Esophagus muscularis mucosa (tissue), 3 donors: ENCODE measurements at regions not wholly inside any gene's neighbourhood (a gene's known extent, or its start where the extent isn't known, plus 50 kb on each side); places are given as distances from the start of the nearest gene placed in this dataset.

Source experiments
- POLR2AphosphoS5 ChIP-seq, 2 donors: sonication (generic); formaldehyde crosslinking; IDR thresholded peaks; one replicate each; pipeline ENCODE4 v1.6.1; 2017; ENCODE audit warnings: antibody characterized with exemption in 2 of 2
- TF ChIP-seq, protein P1 (sequence below), 3 experiments: fragments of 200-600 bp in 2 of 3; fragments of 450-650 bp in 1 of 3; sonication (generic) in 2 of 3; IDR thresholded peaks; one replicate each; pipeline ENCODE4 v1.5.1; 2017 to 2019; ENCODE audit warnings: antibody characterized with exemption in 3 of 3, mild to moderate bottlenecking in 2 of 3, moderate library complexity in 1 of 3

DNA sequence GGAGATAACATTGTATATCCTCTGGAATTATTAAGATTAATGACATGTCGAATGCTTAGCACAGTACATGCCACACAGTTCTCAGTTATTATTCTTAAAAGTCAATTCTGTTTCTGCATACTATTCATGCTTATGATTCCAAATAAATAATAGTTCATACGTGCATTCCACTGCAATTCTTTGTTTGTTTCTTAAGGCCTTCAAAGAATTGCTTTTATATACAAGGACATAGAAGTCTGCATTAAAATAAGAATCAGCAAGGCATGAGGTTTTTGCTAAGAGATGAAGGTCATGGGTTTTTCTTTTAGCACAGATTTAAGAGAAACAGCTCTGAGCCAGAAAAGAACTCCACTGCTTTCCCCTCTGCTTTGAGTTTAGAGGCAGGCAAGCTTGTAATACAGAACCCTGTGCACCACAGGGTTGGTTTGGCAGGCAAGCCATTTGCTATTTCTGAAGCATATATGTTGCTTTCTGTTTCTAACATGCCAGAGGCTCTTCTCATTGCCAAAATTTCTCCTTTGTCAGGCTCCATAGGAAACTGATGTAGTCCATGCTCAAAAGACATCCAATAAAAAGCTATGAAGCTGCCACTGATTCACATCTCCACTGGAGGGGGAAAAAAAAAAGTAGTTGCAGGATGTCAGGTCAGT, 420.6 kb upstream of the TYRP1 start:
- TF ChIP-seq, protein P1, sequence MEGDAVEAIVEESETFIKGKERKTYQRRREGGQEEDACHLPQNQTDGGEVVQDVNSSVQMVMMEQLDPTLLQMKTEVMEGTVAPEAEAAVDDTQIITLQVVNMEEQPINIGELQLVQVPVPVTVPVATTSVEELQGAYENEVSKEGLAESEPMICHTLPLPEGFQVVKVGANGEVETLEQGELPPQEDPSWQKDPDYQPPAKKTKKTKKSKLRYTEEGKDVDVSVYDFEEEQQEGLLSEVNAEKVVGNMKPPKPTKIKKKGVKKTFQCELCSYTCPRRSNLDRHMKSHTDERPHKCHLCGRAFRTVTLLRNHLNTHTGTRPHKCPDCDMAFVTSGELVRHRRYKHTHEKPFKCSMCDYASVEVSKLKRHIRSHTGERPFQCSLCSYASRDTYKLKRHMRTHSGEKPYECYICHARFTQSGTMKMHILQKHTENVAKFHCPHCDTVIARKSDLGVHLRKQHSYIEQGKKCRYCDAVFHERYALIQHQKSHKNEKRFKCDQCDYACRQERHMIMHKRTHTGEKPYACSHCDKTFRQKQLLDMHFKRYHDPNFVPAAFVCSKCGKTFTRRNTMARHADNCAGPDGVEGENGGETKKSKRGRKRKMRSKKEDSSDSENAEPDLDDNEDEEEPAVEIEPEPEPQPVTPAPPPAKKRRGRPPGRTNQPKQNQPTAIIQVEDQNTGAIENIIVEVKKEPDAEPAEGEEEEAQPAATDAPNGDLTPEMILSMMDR (IDR thresholded peaks at IDR 0.05) = no peak
- no peak for TF ChIP-seq POLR2AphosphoS5 (IDR thresholded peaks at IDR 0.05)
